ENCODE measurements at regions not wholly inside any gene's neighbourhood (a gene's known extent, or its start where the extent isn't known, plus 50 kb on each side); places are given as distances from the start of the nearest gene placed in this dataset.

DNA sequence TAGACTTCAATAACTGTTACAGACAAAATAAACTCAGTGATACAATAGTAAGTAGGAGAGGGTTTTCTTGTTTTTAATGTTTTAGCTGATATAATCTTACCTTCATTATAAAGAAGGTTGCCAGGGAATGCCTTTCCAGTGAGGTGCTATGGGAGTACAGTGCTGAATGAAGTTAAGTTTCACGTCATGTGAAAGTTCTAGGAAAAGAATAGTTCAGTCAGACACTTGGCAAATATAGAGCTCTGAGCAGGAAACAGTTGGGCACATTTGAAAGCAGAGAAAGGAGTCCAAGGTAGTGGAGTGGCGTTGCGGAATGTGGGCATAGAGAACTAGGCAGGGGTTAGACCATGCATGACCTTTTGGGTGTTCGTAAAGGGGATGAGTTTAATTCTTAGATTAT is 88.6 kb upstream of the DCN start:
- TF ChIP-seq, protein P1, sequence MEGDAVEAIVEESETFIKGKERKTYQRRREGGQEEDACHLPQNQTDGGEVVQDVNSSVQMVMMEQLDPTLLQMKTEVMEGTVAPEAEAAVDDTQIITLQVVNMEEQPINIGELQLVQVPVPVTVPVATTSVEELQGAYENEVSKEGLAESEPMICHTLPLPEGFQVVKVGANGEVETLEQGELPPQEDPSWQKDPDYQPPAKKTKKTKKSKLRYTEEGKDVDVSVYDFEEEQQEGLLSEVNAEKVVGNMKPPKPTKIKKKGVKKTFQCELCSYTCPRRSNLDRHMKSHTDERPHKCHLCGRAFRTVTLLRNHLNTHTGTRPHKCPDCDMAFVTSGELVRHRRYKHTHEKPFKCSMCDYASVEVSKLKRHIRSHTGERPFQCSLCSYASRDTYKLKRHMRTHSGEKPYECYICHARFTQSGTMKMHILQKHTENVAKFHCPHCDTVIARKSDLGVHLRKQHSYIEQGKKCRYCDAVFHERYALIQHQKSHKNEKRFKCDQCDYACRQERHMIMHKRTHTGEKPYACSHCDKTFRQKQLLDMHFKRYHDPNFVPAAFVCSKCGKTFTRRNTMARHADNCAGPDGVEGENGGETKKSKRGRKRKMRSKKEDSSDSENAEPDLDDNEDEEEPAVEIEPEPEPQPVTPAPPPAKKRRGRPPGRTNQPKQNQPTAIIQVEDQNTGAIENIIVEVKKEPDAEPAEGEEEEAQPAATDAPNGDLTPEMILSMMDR (IDR thresholded peaks at IDR 0.05) = no peak
- no peak for TF ChIP-seq POLR2A (IDR thresholded peaks at IDR 0.05)

Measured in heart left ventricle (tissue), 13 donors.